ENCODE measurements at regions not wholly inside any gene's neighbourhood (a gene's known extent, or its start where the extent isn't known, plus 50 kb on each side); places are given as distances from the start of the nearest gene placed in this dataset.

GRCh38 chr22:27441706-27442475 is 359.7 kb downstream of the MN1 start:
- H3K4me1 ChIP-seq: peaks cover 8% of the 10 kb centered on the region
- no peak for DNase-seq (ENCODE audit: extremely low spot score in 2 of 2)
- no peak overlapping the region for H3K27ac ChIP-seq
- TF ChIP-seq CTCF (IDR thresholded peaks at IDR 0.05) (no peak), POLR2AphosphoS5 (IDR thresholded peaks at IDR 0.05; ENCODE audit: insufficient read depth in 1 of 2, low read depth in 1 of 2) (no peak), POLR2A (IDR thresholded peaks at IDR 0.05) (no peak)
- intact Hi-C loops (cut with DNase I): no loop called here
- no peak overlapping the region for H3K4me3 ChIP-seq
- H3K9me3 ChIP-seq: no peaks in the 10 kb centered on the region
- H3K27me3 ChIP-seq: no peaks in the 10 kb centered on the region
- H3K36me3 ChIP-seq: no peaks in the 10 kb centered on the region

- H3K9me3 ChIP-seq: no peaks in the 10 kb centered on the region
- no peak overlapping the region for H3K4me3 ChIP-seq
- no peak overlapping the region for H3K27ac ChIP-seq
- peaks cover 6% of the 10 kb centered on the region for H3K4me1 ChIP-seq
- H3K36me3 ChIP-seq: no peaks in the 10 kb centered on the region
- no peak for TF ChIP-seq POLR2AphosphoS5 (IDR thresholded peaks at IDR 0.05; ENCODE audit: insufficient read depth in 1 of 2, low read depth in 1 of 2)
- no peak for TF ChIP-seq POLR2A (IDR thresholded peaks at IDR 0.05)
- TF ChIP-seq CTCF (IDR thresholded peaks at IDR 0.05): no peak
- no peak for DNase-seq (ENCODE audit: extremely low spot score in 2 of 2)
- intact Hi-C loops (cut with DNase I): no loop called here
- H3K27me3 ChIP-seq: no peaks in the 10 kb centered on the region
These were observed 358.2 kb downstream of the MN1 start for GRCh38 chr22:27443306-27443705.

- Histone ChIP-seq H3K4me3 (no peak overlapping the region), H3K4me1 (no peaks in the 10 kb centered on the region), H3K36me3 (no peaks in the 10 kb centered on the region), H3K27me3 (no peaks in the 10 kb centered on the region), H3K27ac (no peak overlapping the region), H3K9me3 (no peaks in the 10 kb centered on the region)
- TF ChIP-seq CTCF (IDR thresholded peaks at IDR 0.05) (no peak), POLR2A (IDR thresholded peaks at IDR 0.05) (no peak), POLR2AphosphoS5 (IDR thresholded peaks at IDR 0.05; ENCODE audit: insufficient read depth in 1 of 2, low read depth in 1 of 2) (no peak)
- intact Hi-C loops (cut with DNase I): no loop called here
- DNase-seq (ENCODE audit: extremely low spot score in 2 of 2): no peak
These were observed 355.7 kb downstream of the MN1 start for GRCh38 chr22:27445881-27446280.

DNA sequence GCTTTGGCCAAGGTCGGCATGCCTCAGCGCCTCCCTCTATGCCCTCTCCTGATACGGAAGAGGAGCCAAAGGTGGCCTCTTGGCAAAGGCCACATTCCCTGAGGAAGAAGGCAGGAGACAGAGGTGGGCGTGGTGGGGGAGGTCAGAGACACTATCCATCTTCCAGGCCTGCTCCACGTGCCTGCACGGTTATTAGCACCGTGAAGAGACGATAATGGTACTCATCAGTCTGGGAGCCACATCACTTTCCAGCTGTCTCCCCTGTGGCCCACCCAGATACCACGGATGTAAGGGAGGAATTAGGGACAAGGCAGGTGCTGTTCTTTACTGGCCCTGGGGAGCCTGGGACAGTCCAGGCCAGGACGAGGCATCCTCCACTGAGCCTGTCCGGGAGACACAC is 354.3 kb downstream of the MN1 start:
- Histone ChIP-seq H3K9me3 (no peaks in the 10 kb centered on the region), H3K4me1 (no peaks in the 10 kb centered on the region), H3K27me3 (no peaks in the 10 kb centered on the region), H3K36me3 (no peaks in the 10 kb centered on the region), H3K27ac (no peak overlapping the region), H3K4me3 (no peak overlapping the region)
- TF ChIP-seq POLR2A (IDR thresholded peaks at IDR 0.05) (no peak), POLR2AphosphoS5 (IDR thresholded peaks at IDR 0.05; ENCODE audit: insufficient read depth in 1 of 2, low read depth in 1 of 2) (no peak), CTCF (IDR thresholded peaks at IDR 0.05) (no peak)
- no peak for DNase-seq (ENCODE audit: extremely low spot score in 2 of 2)
- intact Hi-C loops (cut with DNase I): no loop called here

DNA sequence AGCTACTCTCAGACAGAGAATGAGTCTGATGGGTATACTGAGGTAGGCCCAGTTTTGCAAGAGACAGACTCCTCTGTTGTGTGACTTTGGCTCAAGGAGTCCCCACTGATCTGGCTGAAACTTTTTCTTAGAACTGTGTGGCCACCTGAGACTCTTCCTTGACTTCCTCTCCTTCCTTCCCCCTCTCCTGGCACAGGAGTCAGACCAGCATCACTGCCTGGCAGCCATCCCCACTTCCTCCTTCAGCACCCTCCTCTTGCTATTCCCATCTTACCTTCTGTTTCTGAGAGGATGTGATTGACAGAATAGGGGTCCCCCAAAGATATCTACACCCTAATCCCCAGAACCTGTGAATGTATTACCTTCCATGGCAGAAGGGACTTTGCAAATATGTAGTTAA is 351.1 kb downstream of the MN1 start:
- intact Hi-C loops (cut with DNase I): no loop called here
- no peaks in the 10 kb centered on the region for H3K36me3 ChIP-seq
- no peak overlapping the region for H3K27ac ChIP-seq
- no peak for DNase-seq (ENCODE audit: extremely low spot score in 2 of 2)
- no peaks in the 10 kb centered on the region for H3K27me3 ChIP-seq
- H3K4me3 ChIP-seq: no peak overlapping the region
- TF ChIP-seq CTCF (IDR thresholded peaks at IDR 0.05) (no peak), POLR2AphosphoS5 (IDR thresholded peaks at IDR 0.05; ENCODE audit: insufficient read depth in 1 of 2, low read depth in 1 of 2) (no peak), POLR2A (IDR thresholded peaks at IDR 0.05) (no peak)
- no peaks in the 10 kb centered on the region for H3K4me1 ChIP-seq
- no peaks in the 10 kb centered on the region for H3K9me3 ChIP-seq

Data from vagina (tissue), 2 donors.